ENCODE measurements at regions not wholly inside any gene's neighbourhood (a gene's known extent, or its start where the extent isn't known, plus 50 kb on each side); places are given as distances from the start of the nearest gene placed in this dataset.

DNA sequence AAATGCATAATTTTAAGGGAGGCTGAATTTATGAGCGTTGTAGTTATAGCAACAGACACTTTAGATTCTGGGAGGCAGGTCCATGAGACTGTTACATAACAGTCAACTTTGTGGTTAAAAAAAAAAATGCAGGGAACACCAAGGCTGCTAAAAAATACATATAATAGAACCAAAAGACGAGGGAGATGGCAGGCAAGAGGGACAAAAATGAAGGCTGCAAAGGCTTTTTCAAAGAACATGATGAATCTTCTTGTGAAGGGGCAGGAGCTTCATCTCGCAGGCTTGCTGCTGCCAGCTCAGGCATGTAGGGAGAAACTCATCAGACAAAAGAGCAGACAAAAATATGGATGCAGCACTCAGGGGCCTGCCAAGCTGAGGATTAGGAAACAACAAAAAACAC is 243.9 kb downstream of the SHQ1 start:
- TF ChIP-seq EZH2phosphoT487 (IDR thresholded peaks at IDR 0.05; ENCODE audit: low read length) (no peak), EZH2 (optimal IDR thresholded peaks at IDR 0.05; ENCODE audit: low read depth, low read length) (no peak)
